Mucosa of descending colon (tissue), 3 donors: ENCODE measurements at regions not wholly inside any gene's neighbourhood (a gene's known extent, or its start where the extent isn't known, plus 50 kb on each side); places are given as distances from the start of the nearest gene placed in this dataset.

Source experiments
- ATAC-seq: fragments of 200-7000 bp; cut with Tn5 transposase; one replicate; pipeline ENCODE4 v1.9.1; 2020; ENCODE audit warnings: mild to moderate bottlenecking, moderate library complexity
- DNase-seq, 3 donors: peaks; one replicate each; pipeline ENCODE4 v3.0.0-alpha.2; 2020
- H3K36me3 ChIP-seq: fragments of 200-600 bp; one replicate; pipeline ENCODE4 v1.8.0; 2021; ENCODE audit warnings: low read depth, mild to moderate bottlenecking
- H3K4me1 ChIP-seq: fragments of 200-600 bp; one replicate; pipeline ENCODE4 v1.8.0; 2021; ENCODE audit warnings: low read depth, mild to moderate bottlenecking
- H3K4me3 ChIP-seq: fragments of 200-600 bp; one replicate; pipeline ENCODE4 v1.8.0; 2021; ENCODE audit warnings: mild to moderate bottlenecking
- H3K9me3 ChIP-seq: fragments of 200-600 bp; one replicate; pipeline ENCODE4 v1.8.0; 2021; ENCODE audit warnings: mild to moderate bottlenecking
- intact Hi-C, 2 donors: fragments of 100-400 bp; cut with DNase I in 1 of 2; cut with micrococcal nuclease in 1 of 2; formaldehyde crosslinking; loops; one replicate each; pipeline versions ENCODE4 v1.11.0 to v1.11.1; 2022; cut with DNase I, micrococcal nuclease
- TF ChIP-seq, protein P1 (sequence below): fragments of 200-600 bp; IDR thresholded peaks from one replicate; pipeline ENCODE4 v1.8.0; 2022; ENCODE audit warnings: antibody characterized with exemption, mild to moderate bottlenecking
- donor health status: DM: no; HTN: no; CAD: no; lungs with moderate emphysema.
- donor health status: DM: no; HTN: no; CAD: no.
- donor health status: DM: no; HTN: yes; CAD: no.

GRCh38 chr3:83035704-83036010 lies 1274.2 kb upstream of the GBE1 start:
- H3K9me3 ChIP-seq: peaks cover 9% of the 10 kb centered on the region
- H3K4me1 ChIP-seq: no peaks in the 10 kb centered on the region
- no peak overlapping the region for H3K4me3 ChIP-seq
- DNase-seq: no peak
- intact Hi-C loops: no loop called here
- H3K36me3 ChIP-seq: no peaks in the 10 kb centered on the region
- ATAC-seq: no peak
- TF ChIP-seq, protein P1, sequence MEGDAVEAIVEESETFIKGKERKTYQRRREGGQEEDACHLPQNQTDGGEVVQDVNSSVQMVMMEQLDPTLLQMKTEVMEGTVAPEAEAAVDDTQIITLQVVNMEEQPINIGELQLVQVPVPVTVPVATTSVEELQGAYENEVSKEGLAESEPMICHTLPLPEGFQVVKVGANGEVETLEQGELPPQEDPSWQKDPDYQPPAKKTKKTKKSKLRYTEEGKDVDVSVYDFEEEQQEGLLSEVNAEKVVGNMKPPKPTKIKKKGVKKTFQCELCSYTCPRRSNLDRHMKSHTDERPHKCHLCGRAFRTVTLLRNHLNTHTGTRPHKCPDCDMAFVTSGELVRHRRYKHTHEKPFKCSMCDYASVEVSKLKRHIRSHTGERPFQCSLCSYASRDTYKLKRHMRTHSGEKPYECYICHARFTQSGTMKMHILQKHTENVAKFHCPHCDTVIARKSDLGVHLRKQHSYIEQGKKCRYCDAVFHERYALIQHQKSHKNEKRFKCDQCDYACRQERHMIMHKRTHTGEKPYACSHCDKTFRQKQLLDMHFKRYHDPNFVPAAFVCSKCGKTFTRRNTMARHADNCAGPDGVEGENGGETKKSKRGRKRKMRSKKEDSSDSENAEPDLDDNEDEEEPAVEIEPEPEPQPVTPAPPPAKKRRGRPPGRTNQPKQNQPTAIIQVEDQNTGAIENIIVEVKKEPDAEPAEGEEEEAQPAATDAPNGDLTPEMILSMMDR: no peak

GRCh38 chr3:83034806-83035703 lies 1273.6 kb upstream of the GBE1 start:
- DNase-seq (peak in 1 of 3 donors; percentile 39), ATAC-seq (no peak)
- intact Hi-C loops: no loop called here
- Histone ChIP-seq H3K9me3 (peaks cover 9% of the 10 kb centered on the region), H3K4me1 (no peaks in the 10 kb centered on the region), H3K4me3 (no peak overlapping the region), H3K36me3 (no peaks in the 10 kb centered on the region)
- TF ChIP-seq, protein P1: no peak

DNA sequence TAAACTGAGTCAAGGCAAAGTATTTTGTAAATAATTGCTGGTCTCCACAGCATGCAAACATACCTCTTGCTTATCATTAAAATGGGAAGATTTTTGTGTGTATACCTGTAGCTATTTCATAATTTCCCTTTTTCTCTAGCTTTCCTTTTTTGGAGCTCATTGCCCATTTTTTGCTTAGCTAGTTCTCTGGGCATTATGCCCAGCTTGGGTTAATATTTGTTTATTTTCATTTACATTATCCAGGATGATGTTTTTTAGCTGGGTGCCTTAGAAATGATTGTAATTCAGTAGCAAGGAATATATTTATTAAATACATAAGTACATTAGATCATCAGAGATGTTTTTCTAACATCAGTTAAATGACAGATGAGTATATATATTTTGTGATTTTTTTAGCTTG lies 1271.7 kb upstream of the GBE1 start:
- TF ChIP-seq, protein P1: no peak
- Histone ChIP-seq H3K4me1 (no peaks in the 10 kb centered on the region), H3K36me3 (no peaks in the 10 kb centered on the region), H3K9me3 (peaks cover 20% of the 10 kb centered on the region), H3K4me3 (no peak overlapping the region)
- ATAC-seq (no peak), DNase-seq (no peak)
- intact Hi-C loops: no loop called here

GRCh38 chr3:83023086-83023485 lies 1261.6 kb upstream of the GBE1 start:
- intact Hi-C loops: no loop called here
- DNase-seq: peak in 1 of 3 donors; percentile 7
- H3K9me3 ChIP-seq: peaks cover 11% of the 10 kb centered on the region
- no peak overlapping the region for H3K4me3 ChIP-seq
- ATAC-seq: no peak
- H3K36me3 ChIP-seq: no peaks in the 10 kb centered on the region
- H3K4me1 ChIP-seq: no peaks in the 10 kb centered on the region
- TF ChIP-seq, protein P1: no peak

GRCh38 chr3:83011481-83011880 lies 1250.0 kb upstream of the GBE1 start:
- DNase-seq (no peak), ATAC-seq (no peak)
- TF ChIP-seq, protein P1: no peak
- H3K4me3 ChIP-seq: no peak overlapping the region
- H3K4me1 ChIP-seq: no peaks in the 10 kb centered on the region
- H3K36me3 ChIP-seq: no peaks in the 10 kb centered on the region
- peaks cover 7% of the 10 kb centered on the region for H3K9me3 ChIP-seq
- intact Hi-C loops: no loop called here
